ENCODE measurements at regions not wholly inside any gene's neighbourhood (a gene's known extent, or its start where the extent isn't known, plus 50 kb on each side); places are given as distances from the start of the nearest gene placed in this dataset.

GRCh38 chr10:64071218-64071617, 550.0 kb downstream of the REEP3 start:
- no peak for TF ChIP-seq CTCF (IDR thresholded peaks at IDR 0.05; ENCODE audit: poor library complexity)
- no peak for TF ChIP-seq EZH2phosphoT487 (IDR thresholded peaks at IDR 0.05; ENCODE audit: low read depth, severe bottlenecking, unreplicated experiment)
- no peak for TF ChIP-seq EZH2 (IDR thresholded peaks at IDR 0.05; ENCODE audit: borderline replicate concordance)

Measured in hepatocyte (in vitro differentiated cells).